ENCODE measurements at regions not wholly inside any gene's neighbourhood (a gene's known extent, or its start where the extent isn't known, plus 50 kb on each side); places are given as distances from the start of the nearest gene placed in this dataset.

GRCh38 chr2:155384555-155385123, 686.1 kb downstream of the KCNJ3 start:
- TF ChIP-seq JUN (IDR thresholded peaks at IDR 0.05; ENCODE audit: low read depth, low read length) (no peak), MAX (IDR thresholded peaks at IDR 0.05) (no peak), ZNF274 (IDR thresholded peaks at IDR 0.05; ENCODE audit: borderline replicate concordance, extremely low read depth, low read length) (no peak), CTCF (IDR thresholded peaks at IDR 0.05; ENCODE audit: control extremely low read depth in 1 of 3, insufficient read depth in 1 of 3, low read depth in 1 of 3, low read length in 3 of 3) (no peak), CHD2 (IDR thresholded peaks at IDR 0.05; ENCODE audit: low read length) (no peak), GABPA (IDR thresholded peaks at IDR 0.05; ENCODE audit: borderline replicate concordance, insufficient read depth, low read length) (no peak), POLR2AphosphoS5 (IDR thresholded peaks at IDR 0.05; ENCODE audit: low read depth, low read length) (no peak), TCF12 (IDR thresholded peaks at IDR 0.05; ENCODE audit: low read depth, low read length) (no peak), ASH2L (IDR thresholded peaks at IDR 0.05; ENCODE audit: low read length) (no peak), BCL11A (IDR thresholded peaks at IDR 0.05; ENCODE audit: low read depth in 2 of 2, low read length in 2 of 2) (no peak), RAD21 (IDR thresholded peaks at IDR 0.05 in 1 of 2, conservative IDR thresholded peaks at IDR 0.05 in 1 of 2; ENCODE audit: low read depth in 2 of 2, low read length in 2 of 2) (no peak), USF2 (IDR thresholded peaks at IDR 0.05; ENCODE audit: low read length) (no peak), POLR2A (IDR thresholded peaks at IDR 0.05; ENCODE audit: control extremely low read depth in 1 of 2, low read depth in 2 of 2, low read length in 2 of 2) (no peak), SRF (IDR thresholded peaks at IDR 0.05; ENCODE audit: low read depth, low read length) (no peak)

Data from H1 (cell line).